HEK293 (cell line): ENCODE measurements at regions not wholly inside any gene's neighbourhood (a gene's known extent, or its start where the extent isn't known, plus 50 kb on each side); places are given as distances from the start of the nearest gene placed in this dataset.

Experiments used
- CTCF ChIA-PET: fragments of 350-600 bp; formaldehyde crosslinking; extraction: SDS; loops from one replicate; lab custom pipeline; 2021; ENCODE audit warnings: antibody characterized with exemption; lab: Yijun Ruan, JAX
- POLR2A ChIA-PET: fragments of 300-600 bp; formaldehyde crosslinking; extraction: SDS; loops from one replicate; lab custom pipeline; 2020; ENCODE audit warnings: antibody characterized with exemption, inconsistent platforms; lab: Yijun Ruan, JAX
- H3K27ac ChIP-seq: fragments of 200-500 bp; sonication (Bioruptor generic); 2 replicates; pipeline ENCODE4 v1.5.1; 2014; ENCODE audit warnings: low read depth, low read length, control low read depth, inconsistent platforms; ENCODE audit errors: extremely low read depth
- H3K36me3 ChIP-seq, 2 experiments: fragments of 200-500 bp in 1 of 2; sonication (Bioruptor generic) in 1 of 2; 1 replicate in 1 of 2; 2 replicates in 1 of 2; pipeline ENCODE4 v1.5.1; 2014 to 2017; ENCODE audit warnings: inconsistent platforms in 2 of 2, low read length in 2 of 2; ENCODE audit not compliant: control insufficient read depth in 2 of 2, insufficient read depth in 1 of 2
- H3K4me1 ChIP-seq: fragments of 200-500 bp; sonication (Bioruptor generic); 2 replicates; pipeline ENCODE4 v1.5.1; 2014; ENCODE audit warnings: mild to moderate bottlenecking, low read length, inconsistent platforms; ENCODE audit not compliant: control insufficient read depth, insufficient read depth
- H3K4me3 ChIP-seq: 2 replicates; pipeline ENCODE4 v1.5.1; 2011; ENCODE audit warnings: low read depth, mild to moderate bottlenecking, control low read depth, low read length, moderate library complexity
- H3K9me3 ChIP-seq: fragments of 200-500 bp; sonication (Bioruptor generic); 2 replicates; pipeline ENCODE4 v1.5.1; 2014; ENCODE audit warnings: low read depth, low read length, inconsistent platforms; ENCODE audit not compliant: control insufficient read depth, insufficient read depth
- GLI4 ChIP-seq: fragments of 450-650 bp; formaldehyde crosslinking; IDR thresholded peaks from 2 replicates; pipeline ENCODE4 v1.5.1; 2016; ENCODE audit warnings: missing biosample characterization, missing genetic modification characterization
- HOXA7 ChIP-seq: sonication (generic); formaldehyde crosslinking; IDR thresholded peaks from 2 replicates; pipeline ENCODE4 v1.8.1; 2022; ENCODE audit warnings: missing genetic modification reagents, borderline replicate concordance
- HOXC10 ChIP-seq: sonication (generic); formaldehyde crosslinking; IDR thresholded peaks from 2 replicates; pipeline ENCODE4 v1.8.1; 2023; ENCODE audit warnings: mild to moderate bottlenecking, missing genetic modification reagents
- PRDM10 ChIP-seq: fragments of 450-650 bp; formaldehyde crosslinking; IDR thresholded peaks from 2 replicates; pipeline ENCODE4 v1.5.1; 2016; ENCODE audit warnings: missing biosample characterization, missing genetic modification characterization
- YY1 ChIP-seq: fragments of 450-650 bp; formaldehyde crosslinking; IDR thresholded peaks from 2 replicates; pipeline ENCODE4 v1.5.1; 2018; ENCODE audit warnings: missing biosample characterization, missing genetic modification characterization
- ZBTB6 ChIP-seq: fragments of 450-650 bp; formaldehyde crosslinking; IDR thresholded peaks from 2 replicates; pipeline ENCODE4 v1.5.1; 2017; ENCODE audit warnings: missing biosample characterization, missing genetic modification characterization
- ZIC2 ChIP-seq: fragments of 450-650 bp; formaldehyde crosslinking; IDR thresholded peaks from 2 replicates; pipeline ENCODE4 v1.5.1; 2016; ENCODE audit warnings: missing biosample characterization, missing genetic modification characterization
- ZNF121 ChIP-seq: fragments of 450-650 bp; formaldehyde crosslinking; IDR thresholded peaks from 2 replicates; pipeline ENCODE4 v1.5.1; 2016; ENCODE audit warnings: missing biosample characterization, missing genetic modification characterization
- ZNF133 ChIP-seq: fragments of 450-650 bp; formaldehyde crosslinking; IDR thresholded peaks from 2 replicates; pipeline ENCODE4 v1.5.1; 2016; ENCODE audit warnings: missing biosample characterization, missing genetic modification characterization
- ZNF202 ChIP-seq: fragments of 450-650 bp; formaldehyde crosslinking; IDR thresholded peaks from 2 replicates; pipeline ENCODE4 v1.5.1; 2016; ENCODE audit warnings: missing biosample characterization, missing genetic modification characterization, borderline replicate concordance
- ZNF24 ChIP-seq: fragments of 450-650 bp; formaldehyde crosslinking; IDR thresholded peaks from 2 replicates; pipeline ENCODE4 v1.5.1; 2016; ENCODE audit warnings: missing biosample characterization, missing genetic modification characterization
- ZNF335 ChIP-seq: fragments of 450-650 bp; formaldehyde crosslinking; conservative IDR thresholded peaks from 2 replicates; pipeline ENCODE4 v1.5.1; 2016; ENCODE audit warnings: missing biosample characterization, missing genetic modification characterization
- ZNF354C ChIP-seq: fragments of 450-650 bp; formaldehyde crosslinking; IDR thresholded peaks from 2 replicates; pipeline ENCODE4 v1.5.1; 2016; ENCODE audit warnings: missing biosample characterization, missing genetic modification characterization, low read depth, borderline replicate concordance
- ZNF510 ChIP-seq: fragments of 450-650 bp; formaldehyde crosslinking; IDR thresholded peaks from 2 replicates; pipeline ENCODE4 v1.5.1; 2018; ENCODE audit warnings: mild to moderate bottlenecking, missing genetic modification characterization, missing biosample characterization; ENCODE audit not compliant: insufficient replicate concordance
- ZNF521 ChIP-seq: fragments of 450-650 bp; formaldehyde crosslinking; IDR thresholded peaks from 2 replicates; pipeline ENCODE4 v1.5.1; 2017; ENCODE audit warnings: missing biosample characterization, mild to moderate bottlenecking, missing genetic modification characterization
- ZNF600 ChIP-seq: fragments of 450-650 bp; formaldehyde crosslinking; IDR thresholded peaks from 2 replicates; pipeline ENCODE4 v1.5.1; 2016; ENCODE audit warnings: missing biosample characterization, missing genetic modification characterization
- ZNF654 ChIP-seq: fragments of 450-650 bp; formaldehyde crosslinking; IDR thresholded peaks from 2 replicates; pipeline ENCODE4 v1.5.1; 2016; ENCODE audit warnings: low read depth, missing biosample characterization, missing genetic modification characterization
- ZNF664 ChIP-seq: fragments of 450-650 bp; formaldehyde crosslinking; IDR thresholded peaks from 2 replicates; pipeline ENCODE4 v1.5.1; 2016; ENCODE audit warnings: missing biosample characterization, missing genetic modification characterization
- ZNF768 ChIP-seq: fragments of 450-650 bp; formaldehyde crosslinking; IDR thresholded peaks from 2 replicates; pipeline ENCODE4 v1.5.1; 2018; ENCODE audit warnings: missing biosample characterization, mild to moderate bottlenecking, missing genetic modification characterization
- ZNF843 ChIP-seq: fragments of 450-650 bp; formaldehyde crosslinking; IDR thresholded peaks from 2 replicates; pipeline ENCODE4 v1.5.1; 2016; ENCODE audit warnings: missing biosample characterization, missing genetic modification characterization
- TF ChIP-seq, protein P1 (sequence below): fragments of 450-650 bp; formaldehyde crosslinking; IDR thresholded peaks from 2 replicates; pipeline ENCODE4 v1.5.1; 2016; ENCODE audit warnings: missing biosample characterization, missing genetic modification characterization
- TF ChIP-seq, protein P2 (sequence below): IDR thresholded peaks from 2 replicates; pipeline ENCODE4 v1.6.1; 2011; ENCODE audit warnings: mild to moderate bottlenecking, low read depth, low read length, borderline replicate concordance
- TF ChIP-seq, protein P3 (sequence below): fragments of 450-650 bp; formaldehyde crosslinking; IDR thresholded peaks from 2 replicates; pipeline ENCODE4 v1.5.1; 2016; ENCODE audit warnings: missing biosample characterization, missing genetic modification characterization

DNA sequence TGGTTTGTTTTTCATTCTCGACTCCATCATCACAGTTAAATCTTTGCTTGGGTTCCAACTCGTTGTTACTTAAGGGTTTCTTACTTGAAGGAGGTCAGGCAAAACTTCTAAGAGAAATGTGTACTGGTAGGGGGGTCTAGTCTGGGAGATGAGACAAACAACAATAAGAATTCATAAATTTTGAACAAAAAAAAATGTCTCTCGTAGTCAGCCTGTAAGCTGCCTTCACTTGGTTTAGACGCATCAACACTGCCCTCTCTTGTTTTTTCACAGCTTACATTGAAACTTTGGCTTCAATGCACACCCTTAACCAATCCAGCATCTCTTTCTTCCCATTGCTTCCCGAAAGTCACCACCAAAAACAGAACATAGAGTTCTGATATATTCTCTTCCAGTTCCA, 576.4 kb upstream of the PIK3C3 start:
- peak; percentile 17; the same call in 1 of the 2 replicates for TF ChIP-seq ZNF654
- TF ChIP-seq, protein P1, sequence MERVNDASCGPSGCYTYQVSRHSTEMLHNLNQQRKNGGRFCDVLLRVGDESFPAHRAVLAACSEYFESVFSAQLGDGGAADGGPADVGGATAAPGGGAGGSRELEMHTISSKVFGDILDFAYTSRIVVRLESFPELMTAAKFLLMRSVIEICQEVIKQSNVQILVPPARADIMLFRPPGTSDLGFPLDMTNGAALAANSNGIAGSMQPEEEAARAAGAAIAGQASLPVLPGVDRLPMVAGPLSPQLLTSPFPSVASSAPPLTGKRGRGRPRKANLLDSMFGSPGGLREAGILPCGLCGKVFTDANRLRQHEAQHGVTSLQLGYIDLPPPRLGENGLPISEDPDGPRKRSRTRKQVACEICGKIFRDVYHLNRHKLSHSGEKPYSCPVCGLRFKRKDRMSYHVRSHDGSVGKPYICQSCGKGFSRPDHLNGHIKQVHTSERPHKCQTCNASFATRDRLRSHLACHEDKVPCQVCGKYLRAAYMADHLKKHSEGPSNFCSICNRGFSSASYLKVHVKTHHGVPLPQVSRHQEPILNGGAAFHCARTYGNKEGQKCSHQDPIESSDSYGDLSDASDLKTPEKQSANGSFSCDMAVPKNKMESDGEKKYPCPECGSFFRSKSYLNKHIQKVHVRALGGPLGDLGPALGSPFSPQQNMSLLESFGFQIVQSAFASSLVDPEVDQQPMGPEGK (tag by site-specific recombination): no peak
- no peaks in the 10 kb centered on the region for H3K9me3 ChIP-seq
- no peak overlapping the region for H3K4me3 ChIP-seq
- H3K27ac ChIP-seq: no peak overlapping the region
- H3K36me3 ChIP-seq: no peaks in the 10 kb centered on the region
- H3K4me1 ChIP-seq: no peaks in the 10 kb centered on the region
- CTCF ChIA-PET: interaction anchor here (0.9 kb wide), 1 partner anchor 13 kb away, joined by 5 read pairs; no protein-coding TSS in a partner anchor
- POLR2A ChIA-PET: no interaction called here

GRCh38 chr18:41373612-41374011, 581.4 kb upstream of the PIK3C3 start:
- no peaks in the 10 kb centered on the region for H3K4me1 ChIP-seq
- ChIA-PET CTCF (interaction anchor here (1.1 kb wide), 1 partner anchor 18 kb away, joined by 3 read pairs; no protein-coding TSS in a partner anchor), POLR2A (no interaction called here)
- H3K9me3 ChIP-seq: no peaks in the 10 kb centered on the region
- no peak overlapping the region for H3K4me3 ChIP-seq
- H3K36me3 ChIP-seq: no peaks in the 10 kb centered on the region
- H3K27ac ChIP-seq: no peak overlapping the region
- TF ChIP-seq HOXA7 (CRISPR knock-in tag): no peak
- no peak for TF ChIP-seq ZNF24 (tag by site-specific recombination)
- no peak for TF ChIP-seq ZNF510 (tag by site-specific recombination)
- no peak for TF ChIP-seq ZNF521
- TF ChIP-seq HOXC10: no peak
- no peak for TF ChIP-seq PRDM10
- no peak for TF ChIP-seq ZNF335
- TF ChIP-seq YY1 (tag by site-specific recombination): no peak
- TF ChIP-seq GLI4 (tag by site-specific recombination): no peak

DNA sequence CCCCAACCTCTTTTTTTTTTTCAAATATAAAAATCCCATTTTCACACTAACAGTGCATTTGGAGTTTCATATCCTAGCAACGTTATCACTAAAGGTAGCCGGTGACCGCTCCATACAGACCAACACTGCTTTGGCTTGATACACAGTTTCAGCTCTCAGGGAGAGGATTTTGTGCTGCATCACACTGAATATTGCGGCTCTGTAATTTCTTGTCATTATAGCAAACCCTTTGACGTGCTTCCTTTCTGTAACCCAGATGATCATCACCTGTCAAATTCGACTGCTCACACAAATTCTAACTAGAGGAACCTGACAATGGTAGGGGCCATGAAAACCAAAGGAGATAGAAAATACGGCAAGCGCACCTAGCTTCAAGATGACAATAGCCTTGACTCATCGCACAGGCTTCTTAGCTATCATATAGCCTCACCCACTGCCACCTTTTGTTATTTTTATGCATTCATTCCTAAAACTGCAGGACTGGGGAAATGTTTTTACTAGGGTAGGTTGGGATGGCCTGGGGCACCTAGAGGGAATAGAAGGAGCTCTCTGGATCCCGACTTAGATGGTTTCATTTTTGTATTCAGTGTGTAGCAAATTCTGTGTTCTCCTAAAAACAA, 582.9 kb upstream of the PIK3C3 start:
- H3K27ac ChIP-seq: no peak overlapping the region
- H3K36me3 ChIP-seq: no peaks in the 10 kb centered on the region
- no peaks in the 10 kb centered on the region for H3K4me1 ChIP-seq
- POLR2A ChIA-PET: no interaction called here
- CTCF ChIA-PET: interaction anchor here (0.7 to 2.7 kb wide), 2 partner anchors 17 to 19 kb away, joined by 3 to 6 read pairs; no protein-coding TSS in a partner anchor
- no peak overlapping the region for H3K4me3 ChIP-seq
- H3K9me3 ChIP-seq: no peaks in the 10 kb centered on the region
- TF ChIP-seq, protein P2, sequence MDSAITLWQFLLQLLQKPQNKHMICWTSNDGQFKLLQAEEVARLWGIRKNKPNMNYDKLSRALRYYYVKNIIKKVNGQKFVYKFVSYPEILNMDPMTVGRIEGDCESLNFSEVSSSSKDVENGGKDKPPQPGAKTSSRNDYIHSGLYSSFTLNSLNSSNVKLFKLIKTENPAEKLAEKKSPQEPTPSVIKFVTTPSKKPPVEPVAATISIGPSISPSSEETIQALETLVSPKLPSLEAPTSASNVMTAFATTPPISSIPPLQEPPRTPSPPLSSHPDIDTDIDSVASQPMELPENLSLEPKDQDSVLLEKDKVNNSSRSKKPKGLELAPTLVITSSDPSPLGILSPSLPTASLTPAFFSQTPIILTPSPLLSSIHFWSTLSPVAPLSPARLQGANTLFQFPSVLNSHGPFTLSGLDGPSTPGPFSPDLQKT: no peak
- no peak for TF ChIP-seq ZNF664
- TF ChIP-seq ZNF121 (tag by site-specific recombination): no peak
- TF ChIP-seq ZBTB6 (tag by site-specific recombination): no peak
- no peak for TF ChIP-seq ZNF600 (tag by site-specific recombination)
- TF ChIP-seq, protein P3, sequence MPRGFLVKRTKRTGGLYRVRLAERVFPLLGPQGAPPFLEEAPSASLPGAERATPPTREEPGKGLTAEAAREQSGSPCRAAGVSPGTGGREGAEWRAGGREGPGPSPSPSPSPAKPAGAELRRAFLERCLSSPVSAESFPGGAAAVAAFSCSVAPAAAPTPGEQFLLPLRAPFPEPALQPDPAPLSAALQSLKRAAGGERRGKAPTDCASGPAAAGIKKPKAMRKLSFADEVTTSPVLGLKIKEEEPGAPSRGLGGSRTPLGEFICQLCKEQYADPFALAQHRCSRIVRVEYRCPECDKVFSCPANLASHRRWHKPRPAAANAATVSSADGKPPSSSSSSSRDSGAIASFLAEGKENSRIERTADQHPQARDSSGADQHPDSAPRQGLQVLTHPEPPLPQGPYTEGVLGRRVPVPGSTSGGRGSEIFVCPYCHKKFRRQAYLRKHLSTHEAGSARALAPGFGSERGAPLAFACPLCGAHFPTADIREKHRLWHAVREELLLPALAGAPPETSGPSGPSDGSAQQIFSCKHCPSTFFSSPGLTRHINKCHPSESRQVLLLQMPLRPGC (tag by site-specific recombination): no peak
- no peak for TF ChIP-seq ZNF354C (tag by site-specific recombination)
- TF ChIP-seq ZNF202 (tag by site-specific recombination): no peak
- TF ChIP-seq ZNF768 (tag by site-specific recombination): no peak
- no peak for TF ChIP-seq ZNF133 (tag by site-specific recombination)
- no peak for TF ChIP-seq ZIC2 (tag by site-specific recombination)
- no peak for TF ChIP-seq ZNF843 (tag by site-specific recombination)
